RKO (cell line): ENCODE measurements at regions not wholly inside any gene's neighbourhood (a gene's known extent, or its start where the extent isn't known, plus 50 kb on each side); places are given as distances from the start of the nearest gene placed in this dataset.

Experiments used
- DNase-seq: peaks from one replicate; pipeline ENCODE4 v3.0.0-alpha.2; 2016; ENCODE audit warnings: low spot score

DNA sequence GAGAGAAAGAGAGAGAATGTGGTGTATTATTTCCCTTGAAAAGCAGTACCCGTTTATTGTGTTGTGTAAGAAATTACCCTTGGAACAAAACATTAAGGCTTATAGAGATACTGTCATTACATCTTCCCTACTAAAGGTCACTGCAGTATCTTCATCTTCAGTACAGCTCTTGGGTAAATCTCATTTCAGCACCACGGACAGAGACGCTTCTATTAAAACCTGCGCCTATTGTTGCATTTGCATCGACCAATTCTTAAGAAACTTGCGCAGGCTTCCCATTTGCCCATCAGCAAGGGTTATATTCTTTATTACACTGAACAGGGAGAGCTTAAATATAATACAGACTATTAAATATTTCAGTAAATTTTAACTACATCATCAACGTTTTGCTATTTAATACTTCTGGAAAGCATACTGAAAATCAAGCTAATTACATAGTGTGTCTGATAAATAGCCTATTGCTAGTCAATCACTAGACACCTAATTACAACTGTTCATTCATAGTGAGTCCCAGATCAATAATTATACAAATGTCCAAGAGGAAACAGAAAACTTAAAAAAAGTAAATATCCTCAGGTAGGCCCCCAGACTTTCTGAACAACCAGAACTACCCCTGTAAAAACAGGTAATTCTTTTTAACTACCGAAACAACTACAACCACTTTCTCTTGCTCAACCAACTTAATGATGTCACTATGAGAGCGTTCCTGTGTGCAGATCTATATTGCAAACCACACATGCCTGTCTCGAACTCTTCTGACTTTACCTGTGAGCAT, 350.6 kb downstream of the LIG4 start:
- peak; percentile 55 for DNase-seq

DNA sequence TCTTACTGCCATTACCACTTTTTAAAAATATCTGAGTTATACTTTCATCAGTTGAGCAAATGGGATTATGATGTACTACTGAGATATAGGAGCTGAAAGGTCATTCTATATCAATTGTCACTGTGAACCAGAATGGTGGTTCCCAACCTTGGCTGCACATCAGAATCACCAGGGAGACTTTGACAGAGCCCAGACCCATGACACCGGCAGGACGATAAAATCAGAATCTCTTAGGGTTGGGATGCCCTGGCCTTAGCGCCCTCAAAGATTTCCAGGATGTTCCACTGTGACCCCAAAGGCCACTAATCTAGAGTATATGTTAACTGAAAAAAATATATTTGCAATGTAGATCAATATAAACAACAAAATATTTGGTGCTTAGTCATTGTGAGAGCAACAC, 355.1 kb downstream of the LIG4 start:
- no peak for DNase-seq

- DNase-seq: no peak
Observed at GRCh38 chr13:107854880-107855279, 360.5 kb downstream of the LIG4 start.

DNA sequence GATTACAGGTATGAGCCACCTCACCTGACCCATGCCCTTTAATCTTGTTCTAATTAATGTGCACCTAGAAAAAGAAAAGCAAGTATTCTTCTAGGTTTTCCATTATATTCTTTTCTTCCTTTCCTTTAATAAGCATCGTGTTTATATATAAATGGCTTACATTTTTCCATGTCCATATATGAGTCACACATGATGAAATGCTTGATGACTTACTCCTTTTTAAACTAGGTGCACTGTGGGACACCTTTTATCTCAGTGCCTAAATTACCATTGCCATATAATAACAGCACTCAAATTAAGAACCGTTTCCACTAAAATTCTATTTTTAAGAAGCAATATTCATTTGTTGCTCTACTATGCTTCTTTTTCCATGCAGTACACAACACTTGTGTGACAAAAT, 363.3 kb downstream of the LIG4 start:
- DNase-seq: no peak

- DNase-seq: no peak
Observed at GRCh38 chr13:107851670-107852069, 363.7 kb downstream of the LIG4 start.

DNA sequence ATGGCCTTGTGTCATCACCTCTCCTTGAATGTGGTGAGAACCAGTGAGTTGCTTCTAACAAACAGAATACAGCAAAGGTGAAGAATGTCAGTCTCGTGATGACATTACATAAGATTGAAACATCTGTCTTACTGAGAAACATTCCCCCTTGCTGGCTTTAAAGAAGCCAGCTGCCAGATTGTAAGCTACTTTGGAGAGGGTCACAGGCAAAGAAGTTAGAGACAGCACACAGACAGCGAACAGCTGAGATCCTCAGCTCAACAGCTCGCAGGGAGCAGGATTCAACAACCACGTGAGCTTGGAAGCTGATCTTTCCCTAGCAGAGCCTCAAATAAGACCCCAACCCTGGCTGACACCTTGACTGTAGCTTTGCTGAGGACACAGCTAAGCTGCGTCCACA, 367.9 kb downstream of the LIG4 start:
- DNase-seq: no peak

DNA sequence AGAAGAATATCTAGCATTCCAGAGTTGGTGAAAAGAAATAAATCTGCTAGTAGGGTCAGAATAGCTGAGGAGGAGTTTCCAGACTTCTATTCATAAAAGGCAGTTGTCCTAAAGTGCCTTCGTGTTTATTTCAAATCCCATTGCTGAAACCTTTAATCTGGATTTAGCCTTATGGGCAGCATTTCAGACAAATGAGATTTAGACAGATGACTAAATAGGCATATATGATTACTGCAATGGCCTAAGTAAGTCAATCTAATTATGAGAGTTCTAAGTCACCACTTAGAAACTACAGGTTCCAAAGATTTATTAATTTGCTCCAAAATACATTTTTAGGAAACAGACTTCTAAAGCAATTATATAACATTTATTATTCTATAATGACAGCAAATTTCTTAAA, 368.7 kb downstream of the LIG4 start:
- DNase-seq: no peak

GRCh38 chr13:107845911-107846310, 369.4 kb downstream of the LIG4 start:
- no peak for DNase-seq

- no peak for DNase-seq
Observed at GRCh38 chr13:107843681-107844080, 371.7 kb downstream of the LIG4 start.

- DNase-seq: no peak
Observed at GRCh38 chr13:107843281-107843680, 372.1 kb downstream of the LIG4 start.

DNA sequence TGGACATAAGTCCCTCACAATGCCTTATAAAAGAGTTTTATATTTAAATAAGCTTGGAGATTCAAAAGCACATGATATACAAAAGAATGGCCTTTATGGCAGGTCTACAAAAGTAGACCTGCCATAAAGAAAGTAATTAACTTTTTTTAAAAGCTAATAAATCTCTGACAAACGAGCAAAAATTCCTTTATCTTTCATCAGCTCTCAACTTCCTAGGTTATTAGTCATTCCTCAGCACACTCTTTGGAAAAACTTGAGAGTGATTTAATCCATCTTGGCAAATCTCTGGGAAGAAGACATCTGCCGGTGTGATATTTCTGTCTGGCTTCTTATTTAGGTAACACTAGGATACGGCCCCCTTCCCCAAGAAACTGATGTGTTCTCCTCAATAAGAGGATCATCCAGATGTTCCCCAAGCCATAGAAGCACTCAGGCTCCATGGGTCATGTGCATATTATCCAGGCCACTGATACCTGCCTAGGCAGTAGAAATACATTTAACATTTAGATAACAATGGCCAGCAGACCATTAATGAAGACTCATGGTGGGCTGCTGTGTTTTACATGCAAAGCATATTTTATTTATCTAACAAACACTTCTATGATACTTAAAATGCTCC, 372.7 kb downstream of the LIG4 start:
- peak; percentile 39 for DNase-seq

- DNase-seq: no peak
Observed at GRCh38 chr13:107838588-107839161, 376.7 kb downstream of the LIG4 start.

DNA sequence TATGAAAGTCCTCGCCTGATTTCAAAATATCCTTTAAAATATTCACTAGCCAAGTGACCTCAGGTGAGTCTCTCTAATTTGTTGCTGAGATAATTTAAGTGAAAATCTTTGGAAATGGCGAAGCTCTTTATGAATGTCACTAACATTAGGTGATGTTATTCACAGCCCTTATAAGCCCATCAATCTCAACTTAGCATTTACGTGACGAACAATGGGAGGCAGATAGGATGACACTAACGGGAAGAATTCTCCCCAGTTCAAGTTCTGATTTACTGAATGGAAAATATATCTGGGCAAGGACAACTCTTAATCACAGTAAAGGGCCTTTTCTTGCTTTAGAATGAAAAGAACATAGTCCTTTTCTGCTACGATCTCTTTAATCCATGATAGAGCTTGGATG, 378.7 kb downstream of the LIG4 start:
- DNase-seq: no peak

GRCh38 chr13:107835339-107836018, 379.9 kb downstream of the LIG4 start:
- DNase-seq: no peak

DNA sequence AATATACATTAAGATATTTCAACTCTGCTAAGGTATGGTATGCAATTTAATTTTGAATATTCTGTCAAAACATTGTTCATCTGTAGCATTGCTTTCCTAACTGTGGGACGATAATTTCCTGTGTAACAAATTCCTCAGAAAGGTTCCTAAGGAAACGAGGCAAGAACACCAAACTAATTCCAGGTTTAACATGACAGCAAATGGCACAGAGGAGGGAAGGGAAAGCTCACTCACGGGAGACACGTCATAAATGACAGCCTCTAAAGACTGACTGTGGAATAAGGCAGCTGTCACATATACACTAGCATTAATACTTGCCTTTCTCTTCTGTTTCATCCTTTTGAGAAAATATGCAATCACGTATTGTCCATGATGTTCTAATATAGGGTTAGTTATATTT, 380.6 kb downstream of the LIG4 start:
- no peak for DNase-seq

GRCh38 chr13:107834281-107834680, 381.1 kb downstream of the LIG4 start:
- DNase-seq: no peak

DNA sequence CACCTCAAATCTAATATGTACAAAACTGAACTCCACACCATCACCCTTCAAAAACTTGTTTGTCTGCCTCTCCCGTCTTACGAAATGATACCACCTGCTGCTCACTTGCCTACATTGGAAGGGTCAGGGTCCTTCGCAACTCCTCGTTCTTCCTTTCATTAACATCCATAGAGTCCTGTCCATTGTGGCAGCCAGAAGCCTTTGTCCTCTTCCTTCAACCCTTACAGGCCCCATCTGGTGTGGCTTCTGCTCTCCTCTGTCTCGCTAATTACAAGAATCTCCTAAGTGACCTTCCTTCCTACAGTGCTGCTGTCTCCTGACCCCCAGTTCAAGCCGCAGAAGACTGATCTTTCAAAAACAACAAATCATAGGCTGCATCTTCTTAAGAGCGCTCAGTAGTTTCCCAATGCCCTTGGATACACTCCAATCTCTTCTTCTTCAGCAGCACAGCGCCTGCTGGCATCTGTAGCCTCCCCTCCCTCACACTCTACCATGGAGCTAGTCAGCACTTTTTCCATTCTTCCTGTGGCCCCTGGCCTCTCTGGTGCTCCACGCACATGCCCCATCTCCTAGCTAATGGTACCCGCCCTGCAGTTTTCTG, 382.7 kb downstream of the LIG4 start:
- DNase-seq: no peak

DNA sequence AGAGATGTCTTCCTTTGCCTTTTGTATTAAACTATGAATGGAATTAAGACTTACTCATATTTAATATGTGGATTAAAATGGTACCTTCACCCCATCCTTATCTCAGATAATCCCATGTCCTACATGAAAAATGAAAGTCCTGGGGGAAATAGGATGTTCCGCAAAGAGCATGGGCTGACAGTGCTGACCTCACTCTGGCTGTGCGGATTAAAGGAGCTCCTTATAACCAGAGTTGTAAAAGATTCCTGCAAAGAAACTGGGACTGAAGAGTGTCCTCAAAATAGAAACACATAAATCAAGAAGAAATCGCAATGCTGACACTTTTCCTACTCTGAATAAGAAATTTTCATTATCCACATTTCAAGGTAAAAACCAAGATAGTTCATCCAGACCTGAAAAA, 384.5 kb downstream of the LIG4 start:
- DNase-seq: no peak

DNA sequence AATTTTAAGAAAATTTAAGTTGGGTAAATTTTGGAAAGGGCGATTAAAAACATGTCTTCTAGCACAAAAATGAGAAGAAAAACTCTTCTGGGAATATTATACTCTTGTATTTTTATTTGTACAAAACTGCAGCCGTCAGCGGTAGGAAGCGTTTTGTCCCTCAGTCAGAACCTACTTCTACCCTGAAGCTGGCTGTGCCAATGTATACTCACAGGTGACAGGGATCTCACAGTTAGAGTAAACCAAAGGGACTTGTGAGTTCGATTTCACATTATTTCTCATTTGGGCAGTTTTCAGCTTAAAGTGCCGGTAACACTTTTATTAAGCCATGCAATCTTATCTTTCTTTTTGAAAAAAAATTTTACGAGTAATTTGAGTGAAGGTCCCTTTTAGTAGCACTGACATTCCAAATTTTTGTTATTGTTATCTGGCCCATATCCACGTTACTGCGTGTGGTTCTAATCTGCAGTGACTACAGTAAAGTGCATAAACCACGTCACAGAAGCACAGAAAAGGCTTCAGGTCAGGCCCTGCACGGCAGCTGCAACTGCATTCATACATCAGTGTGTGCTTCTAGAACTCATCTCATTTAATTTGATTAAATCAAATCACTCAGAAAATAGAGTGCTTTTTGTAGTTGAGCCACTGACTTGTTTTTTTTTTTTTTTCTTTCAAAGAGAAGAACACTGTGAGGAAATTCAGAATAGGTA, 387.3 kb downstream of the LIG4 start:
- no peak for DNase-seq

DNA sequence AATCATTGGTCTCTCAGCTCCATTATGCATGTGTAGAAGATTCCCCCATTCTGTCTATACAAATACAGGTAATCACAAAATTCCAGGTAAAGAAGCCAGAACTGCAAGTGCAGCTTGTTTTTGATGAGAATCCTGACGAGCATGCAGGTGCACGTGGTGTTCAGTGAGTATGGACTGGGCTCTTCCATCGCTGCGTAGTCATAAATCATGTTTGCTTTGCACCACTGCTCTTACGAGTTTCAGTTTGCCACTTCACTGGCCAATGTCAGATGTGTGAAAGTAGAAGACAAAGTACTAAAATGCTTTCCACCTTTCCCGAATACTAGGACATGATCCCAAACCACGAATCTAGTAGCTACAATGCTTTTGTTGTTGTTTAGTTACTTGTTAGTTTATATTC, 390.7 kb downstream of the LIG4 start:
- no peak for DNase-seq

DNA sequence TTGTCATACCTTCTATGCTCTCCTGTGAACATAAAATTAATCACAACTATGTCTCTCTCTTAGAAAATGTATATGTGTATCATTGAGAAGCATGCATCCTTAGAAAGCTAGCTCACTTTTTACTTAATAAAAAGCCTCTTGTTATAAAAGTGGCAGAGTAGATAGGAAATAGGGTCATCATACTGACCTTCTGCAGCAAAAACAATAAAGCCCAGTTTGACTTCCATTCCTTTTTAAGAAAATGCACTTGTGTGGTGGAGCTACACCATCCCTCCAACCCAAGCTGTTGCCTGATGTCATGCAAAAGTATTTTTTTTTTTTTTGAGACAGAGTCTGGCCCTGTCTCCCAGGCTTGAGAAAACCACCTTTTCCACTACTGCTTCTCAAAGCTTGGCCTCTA, 393.3 kb downstream of the LIG4 start:
- DNase-seq: no peak

DNA sequence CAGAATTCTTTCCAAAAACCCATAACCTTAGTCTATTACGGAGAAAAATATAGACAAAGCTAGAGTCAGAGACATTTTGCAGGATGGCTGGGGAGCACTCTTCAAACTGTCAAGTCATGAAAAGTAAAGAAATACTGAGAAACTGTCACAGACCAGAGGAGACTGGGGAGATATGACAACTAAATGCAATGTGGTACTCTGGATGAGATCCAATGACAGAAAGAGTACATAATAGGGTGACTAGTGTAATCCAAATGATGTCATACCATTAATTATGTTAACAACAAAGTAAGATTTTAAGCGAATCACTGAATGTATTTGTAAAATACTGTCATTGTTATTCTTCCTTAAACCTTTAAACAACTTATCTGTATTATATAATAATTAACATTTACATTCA, 393.8 kb downstream of the LIG4 start:
- DNase-seq: no peak
